Cardiac muscle cell (in vitro differentiated cells and primary cell): ENCODE measurements at regions not wholly inside any gene's neighbourhood (a gene's known extent, or its start where the extent isn't known, plus 50 kb on each side); places are given as distances from the start of the nearest gene placed in this dataset.
A peak's percentile ranks its signal among the peaks of the same experiment; 100 is the strongest.
"Not testable (repeated sequence)": the region's sequence is repeated elsewhere in the genome, so short reads cannot be mapped to it uniquely, and the experiment has no call there.

Source experiments
- DNase-seq, 2 donors: peaks; one replicate each; pipeline versions ENCODE4 v3.0.0 to v3.0.0-alpha.2; 2010 to 2017; ENCODE audit warnings: low read depth in 1 of 2, low spot score in 1 of 2
- H3K27ac ChIP-seq: fragments of 200-600 bp; sonication (generic); 2 replicates; pipeline ENCODE4 v1.5.1; 2016
- H3K27me3 ChIP-seq: fragments of 200-600 bp; sonication (generic); 2 replicates; pipeline ENCODE4 v1.6.0; 2016; ENCODE audit warnings: control low read depth
- H3K36me3 ChIP-seq: fragments of 200-600 bp; sonication (generic); 2 replicates; pipeline ENCODE4 v1.5.1; 2016; ENCODE audit warnings: control low read depth
- H3K4me1 ChIP-seq: fragments of 200-600 bp; sonication (generic); 2 replicates; pipeline ENCODE4 v1.8.1; 2017; ENCODE audit warnings: low read depth, mild to moderate bottlenecking, mixed run types
- H3K4me3 ChIP-seq: fragments of 200-600 bp; sonication (generic); 2 replicates; pipeline ENCODE4 v1.5.1; 2016; ENCODE audit warnings: mild to moderate bottlenecking
- H3K9me3 ChIP-seq: fragments of 200-600 bp; sonication (generic); 2 replicates; pipeline ENCODE4 v1.5.1; 2017; ENCODE audit warnings: low read depth, mild to moderate bottlenecking, control low read depth
- CTCF ChIP-seq: IDR thresholded peaks from 2 replicates; pipeline ENCODE4 v1.5.1; 2012; ENCODE audit warnings: low read depth, mild to moderate bottlenecking, low read length

- H3K27me3 ChIP-seq, H3K36me3 ChIP-seq, H3K4me1 ChIP-seq, H3K9me3 ChIP-seq, H3K4me3 ChIP-seq, DNase-seq, H3K27ac ChIP-seq: not testable (repeated sequence)
Measured at GRCh38 chrX:149420566-149420965, 84.5 kb downstream of the IDS start.

GRCh38 chrX:149398027-149398426 lies 107.1 kb downstream of the IDS start:
- no peak overlapping the region for H3K4me3 ChIP-seq
- no peaks in the 10 kb centered on the region for H3K27me3 ChIP-seq
- H3K36me3 ChIP-seq = no peaks in the 10 kb centered on the region
- H3K27ac ChIP-seq = no peak overlapping the region
- TF ChIP-seq CTCF = no peak
- H3K9me3 ChIP-seq = no peaks in the 10 kb centered on the region
- DNase-seq = no peak
- no peaks in the 10 kb centered on the region for H3K4me1 ChIP-seq

GRCh38 chrX:149392921-149393320 lies 112.2 kb downstream of the IDS start:
- Histone ChIP-seq H3K27me3 (no peaks in the 10 kb centered on the region), H3K4me1 (no peaks in the 10 kb centered on the region), H3K9me3 (no peaks in the 10 kb centered on the region), H3K27ac (no peak overlapping the region), H3K4me3 (no peak overlapping the region), H3K36me3 (no peaks in the 10 kb centered on the region)
- no peak for DNase-seq
- no peak for TF ChIP-seq CTCF

GRCh38 chrX:149383852-149384251 lies 121.3 kb downstream of the IDS start:
- H3K9me3 ChIP-seq = no peaks in the 10 kb centered on the region
- no peak for TF ChIP-seq CTCF
- no peak overlapping the region for H3K4me3 ChIP-seq
- no peaks in the 10 kb centered on the region for H3K27me3 ChIP-seq
- DNase-seq = no peak
- H3K27ac ChIP-seq = no peak overlapping the region
- H3K4me1 ChIP-seq = no peaks in the 10 kb centered on the region
- no peaks in the 10 kb centered on the region for H3K36me3 ChIP-seq

- Histone ChIP-seq H3K36me3 (no peaks in the 10 kb centered on the region), H3K9me3 (no peaks in the 10 kb centered on the region), H3K27me3 (peaks cover 21% of the 10 kb centered on the region), H3K27ac (no peak overlapping the region), H3K4me3 (no peak overlapping the region), H3K4me1 (no peaks in the 10 kb centered on the region)
- TF ChIP-seq CTCF = no peak
- no peak for DNase-seq
Measured at GRCh38 chrX:149374751-149375150, 130.4 kb downstream of the IDS start.

GRCh38 chrX:149372866-149373265 lies 132.2 kb downstream of the IDS start:
- Histone ChIP-seq H3K36me3 (no peaks in the 10 kb centered on the region), H3K4me1 (no peaks in the 10 kb centered on the region), H3K9me3 (no peaks in the 10 kb centered on the region), H3K4me3 (no peak overlapping the region), H3K27me3 (peaks cover 21% of the 10 kb centered on the region), H3K27ac (no peak overlapping the region)
- no peak for TF ChIP-seq CTCF
- peak in 1 of 2 donors; percentile 43 for DNase-seq
